GM12892 (cell line): ENCODE measurements at regions not wholly inside any gene's neighbourhood (a gene's known extent, or its start where the extent isn't known, plus 50 kb on each side); places are given as distances from the start of the nearest gene placed in this dataset.

Experiments used
- POLR2A ChIP-seq: IDR thresholded peaks from 2 replicates; pipeline ENCODE4 v1.6.1; 2011; ENCODE audit warnings: low read depth, low read length, control low read depth
- POLR2AphosphoS5 ChIP-seq: IDR thresholded peaks from 2 replicates; pipeline ENCODE4 v1.6.1; 2011; ENCODE audit warnings: low read depth, low read length, control low read depth
- TAF1 ChIP-seq: IDR thresholded peaks from 2 replicates; pipeline ENCODE4 v1.6.1; 2011; ENCODE audit warnings: low read depth, mild to moderate bottlenecking, control low read depth, low read length, borderline replicate concordance

GRCh38 chr2:204089574-204089973 is 153.0 kb downstream of the ICOS start:
- TF ChIP-seq TAF1 (no peak), POLR2AphosphoS5 (no peak), POLR2A (no peak)
